ENCODE measurements at regions not wholly inside any gene's neighbourhood (a gene's known extent, or its start where the extent isn't known, plus 50 kb on each side); places are given as distances from the start of the nearest gene placed in this dataset.

DNA sequence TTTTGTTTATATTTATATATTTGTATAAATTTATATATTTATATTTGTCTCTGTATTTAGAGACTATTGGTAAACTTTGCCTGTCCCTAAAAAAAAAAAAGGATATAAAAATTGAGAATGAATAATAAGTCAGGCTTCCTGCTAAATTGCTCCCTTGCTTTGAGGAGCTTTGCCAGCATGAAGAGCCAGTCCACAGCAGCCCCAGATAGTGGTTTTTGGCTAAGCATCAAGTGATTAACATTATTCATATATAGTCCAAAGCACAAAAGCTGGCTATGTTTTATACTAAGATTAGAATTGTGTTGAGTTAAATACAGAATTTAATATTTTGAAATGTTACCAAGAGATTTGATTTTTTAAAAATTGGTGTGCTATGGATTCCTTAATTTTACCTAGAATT, 264.9 kb upstream of the FERD3L start:
- no peaks in the 10 kb centered on the region for H3K36me3 ChIP-seq (ENCODE audit: control insufficient read depth in 2 of 2, insufficient read depth in 2 of 2, low read length in 2 of 2)
- no peaks in the 10 kb centered on the region for H3K27me3 ChIP-seq (ENCODE audit: control insufficient read depth in 1 of 2, insufficient read depth in 2 of 2, low read length in 2 of 2)
- no peaks in the 10 kb centered on the region for H3K9me3 ChIP-seq (ENCODE audit: control insufficient read depth in 2 of 2, low read length in 2 of 2)
- no peaks in the 10 kb centered on the region for H3K4me1 ChIP-seq (ENCODE audit: control insufficient read depth, insufficient read depth, low read length)
- no peak overlapping the region for H3K4me3 ChIP-seq (ENCODE audit: low read length in 2 of 2)
- H3K27ac ChIP-seq (ENCODE audit: low read length), result no peak overlapping the region
- no peak overlapping the region for H3K9ac ChIP-seq (ENCODE audit: low read length in 2 of 2)

DNA sequence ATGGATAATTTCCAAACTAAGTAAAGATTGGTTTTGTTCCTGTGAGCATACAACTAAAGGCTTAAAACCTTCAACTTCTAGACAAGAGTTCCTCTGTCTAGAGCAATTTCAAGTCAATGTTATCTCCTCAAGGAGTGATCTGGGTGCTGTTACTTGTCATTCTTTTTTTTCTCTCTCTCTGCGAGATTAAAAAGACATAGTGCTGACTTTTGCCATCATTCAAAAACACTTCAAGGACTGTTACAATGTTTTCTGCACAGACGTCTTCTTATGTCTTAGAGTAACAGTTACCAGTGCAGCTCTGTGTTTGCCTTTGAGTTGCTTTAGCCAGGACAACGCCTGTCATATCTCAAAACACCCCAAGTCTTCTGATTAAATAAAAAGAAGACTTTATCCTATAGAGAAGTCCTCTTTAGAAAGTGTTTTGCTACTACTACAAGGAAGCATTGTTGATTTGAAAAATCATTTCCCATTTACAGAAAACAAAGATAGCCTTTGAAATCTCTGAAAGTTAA, 263.5 kb upstream of the FERD3L start:
- no peak overlapping the region for H3K27ac ChIP-seq (ENCODE audit: low read length)
- no peaks in the 10 kb centered on the region for H3K9me3 ChIP-seq (ENCODE audit: control insufficient read depth in 2 of 2, low read length in 2 of 2)
- H3K4me3 ChIP-seq (ENCODE audit: low read length in 2 of 2), result no peak overlapping the region
- no peaks in the 10 kb centered on the region for H3K4me1 ChIP-seq (ENCODE audit: control insufficient read depth, insufficient read depth, low read length)
- H3K27me3 ChIP-seq (ENCODE audit: control insufficient read depth in 1 of 2, insufficient read depth in 2 of 2, low read length in 2 of 2), result no peaks in the 10 kb centered on the region
- H3K36me3 ChIP-seq (ENCODE audit: control insufficient read depth in 2 of 2, insufficient read depth in 2 of 2, low read length in 2 of 2), result no peaks in the 10 kb centered on the region
- no peak overlapping the region for H3K9ac ChIP-seq (ENCODE audit: low read length in 2 of 2)

DNA sequence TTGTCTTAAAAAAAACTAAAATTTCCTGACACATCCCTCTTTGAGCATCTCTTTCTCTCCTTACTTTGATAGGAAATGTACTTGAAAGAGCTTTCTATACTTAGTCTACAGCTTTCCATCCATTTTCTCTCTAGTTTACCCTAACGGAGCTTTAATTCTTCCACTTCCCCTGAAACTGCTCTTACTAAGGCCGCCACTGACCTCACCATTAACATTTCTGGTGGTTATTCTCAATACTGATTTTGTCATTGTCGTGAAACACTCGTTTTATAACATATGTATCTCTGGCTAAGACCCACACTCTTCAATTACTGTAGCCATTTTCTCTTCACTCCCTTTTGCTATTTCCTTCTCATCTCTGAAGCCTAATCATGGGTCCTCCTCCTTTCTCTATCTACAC, 262.0 kb upstream of the FERD3L start:
- no peaks in the 10 kb centered on the region for H3K9me3 ChIP-seq (ENCODE audit: control insufficient read depth in 2 of 2, low read length in 2 of 2)
- H3K27ac ChIP-seq (ENCODE audit: low read length), result no peak overlapping the region
- no peaks in the 10 kb centered on the region for H3K27me3 ChIP-seq (ENCODE audit: control insufficient read depth in 1 of 2, insufficient read depth in 2 of 2, low read length in 2 of 2)
- H3K9ac ChIP-seq (ENCODE audit: low read length in 2 of 2), result no peak overlapping the region
- H3K4me3 ChIP-seq (ENCODE audit: low read length in 2 of 2), result no peak overlapping the region
- no peaks in the 10 kb centered on the region for H3K36me3 ChIP-seq (ENCODE audit: control insufficient read depth in 2 of 2, insufficient read depth in 2 of 2, low read length in 2 of 2)
- no peaks in the 10 kb centered on the region for H3K4me1 ChIP-seq (ENCODE audit: control insufficient read depth, insufficient read depth, low read length)

DNA sequence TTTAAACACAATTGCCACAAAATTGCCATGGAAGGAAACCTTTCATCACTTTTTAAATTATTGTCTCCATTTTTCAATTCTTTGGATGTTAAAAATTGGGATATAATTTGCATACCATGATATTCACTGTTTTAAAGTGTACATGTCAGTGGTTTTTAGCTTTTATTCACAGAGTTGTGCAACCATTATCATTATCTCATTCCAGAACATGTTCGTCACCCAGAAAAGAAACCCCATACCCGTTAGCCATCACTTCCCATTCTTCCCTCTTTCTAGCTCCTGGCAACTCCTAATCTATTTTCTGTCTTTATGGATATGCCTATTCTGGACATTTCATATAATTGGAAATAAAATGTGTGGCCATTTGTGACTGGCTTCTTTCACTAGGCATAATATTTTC, 260.3 kb upstream of the FERD3L start:
- Histone ChIP-seq H3K9me3 (ENCODE audit: control insufficient read depth in 2 of 2, low read length in 2 of 2) (no peaks in the 10 kb centered on the region), H3K4me1 (ENCODE audit: control insufficient read depth, insufficient read depth, low read length) (no peaks in the 10 kb centered on the region), H3K9ac (ENCODE audit: low read length in 2 of 2) (no peak overlapping the region), H3K27me3 (ENCODE audit: control insufficient read depth in 1 of 2, insufficient read depth in 2 of 2, low read length in 2 of 2) (no peaks in the 10 kb centered on the region), H3K27ac (ENCODE audit: low read length) (no peak overlapping the region), H3K4me3 (ENCODE audit: low read length in 2 of 2) (no peak overlapping the region), H3K36me3 (ENCODE audit: control insufficient read depth in 2 of 2, insufficient read depth in 2 of 2, low read length in 2 of 2) (no peaks in the 10 kb centered on the region)

DNA sequence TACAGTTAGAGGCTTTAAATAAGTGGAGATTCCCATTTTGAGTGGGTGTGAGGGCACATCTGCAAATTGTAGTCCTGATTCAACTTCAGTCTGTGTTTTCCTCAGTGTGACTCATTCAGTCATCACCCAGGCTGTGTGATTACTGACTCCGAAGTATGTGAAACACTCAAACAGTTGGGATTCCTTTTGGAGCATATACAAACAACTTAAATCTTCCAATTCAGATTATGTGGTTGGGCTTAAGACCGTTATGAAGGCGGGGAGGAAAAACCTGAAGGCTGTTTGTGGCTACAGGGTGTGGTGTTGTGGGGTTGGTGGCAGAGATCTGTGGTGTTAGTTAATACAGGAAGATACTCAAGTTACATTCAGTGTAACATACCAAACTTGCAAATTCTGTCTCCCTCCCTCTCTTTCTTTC, 259.7 kb upstream of the FERD3L start:
- Histone ChIP-seq H3K36me3 (ENCODE audit: control insufficient read depth in 2 of 2, insufficient read depth in 2 of 2, low read length in 2 of 2) (no peaks in the 10 kb centered on the region), H3K27ac (ENCODE audit: low read length) (no peak overlapping the region), H3K27me3 (ENCODE audit: control insufficient read depth in 1 of 2, insufficient read depth in 2 of 2, low read length in 2 of 2) (no peaks in the 10 kb centered on the region), H3K4me3 (ENCODE audit: low read length in 2 of 2) (no peak overlapping the region), H3K9ac (ENCODE audit: low read length in 2 of 2) (no peak overlapping the region), H3K4me1 (ENCODE audit: control insufficient read depth, insufficient read depth, low read length) (no peaks in the 10 kb centered on the region), H3K9me3 (ENCODE audit: control insufficient read depth in 2 of 2, low read length in 2 of 2) (no peaks in the 10 kb centered on the region)

DNA sequence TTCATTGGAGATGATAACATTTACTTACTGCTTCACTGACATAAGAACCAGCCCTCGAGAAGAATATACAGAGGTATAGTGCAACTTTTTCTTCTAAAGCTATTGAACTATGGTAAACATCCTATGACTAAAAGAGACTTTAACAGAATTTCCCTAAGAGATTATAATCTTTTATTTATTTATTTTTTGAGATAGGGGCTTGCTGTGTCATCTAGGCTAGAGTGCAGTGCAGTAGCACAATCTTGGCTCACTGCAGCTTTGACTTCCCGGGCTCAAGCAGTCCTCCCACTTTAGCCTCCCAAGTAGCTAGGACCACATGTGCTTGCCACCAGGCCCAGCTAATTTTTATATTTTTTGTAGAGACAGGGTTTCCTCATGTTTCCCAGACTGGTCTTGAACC, 258.5 kb upstream of the FERD3L start:
- H3K27me3 ChIP-seq (ENCODE audit: control insufficient read depth in 1 of 2, insufficient read depth in 2 of 2, low read length in 2 of 2), result no peaks in the 10 kb centered on the region
- no peaks in the 10 kb centered on the region for H3K36me3 ChIP-seq (ENCODE audit: control insufficient read depth in 2 of 2, insufficient read depth in 2 of 2, low read length in 2 of 2)
- no peak overlapping the region for H3K4me3 ChIP-seq (ENCODE audit: low read length in 2 of 2)

DNA sequence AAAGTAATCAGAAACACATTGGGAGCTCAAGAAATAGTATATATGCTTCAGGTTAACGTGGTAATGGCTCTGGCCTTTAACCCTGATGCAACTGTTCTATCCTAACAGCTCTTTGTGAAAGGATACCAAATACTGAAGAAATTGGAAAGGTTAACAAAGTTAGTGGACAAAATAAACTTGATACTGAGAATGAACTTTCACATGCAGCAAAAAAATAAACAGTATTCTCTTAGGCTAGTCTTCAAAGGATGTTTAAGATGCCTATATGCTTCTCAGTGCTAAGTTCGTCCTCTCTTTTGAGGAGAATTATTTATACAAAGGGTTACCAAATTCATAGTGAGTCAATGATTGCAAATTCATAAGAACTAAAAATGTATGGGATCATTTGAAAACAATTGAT, 256.2 kb upstream of the FERD3L start:
- no peak overlapping the region for H3K9ac ChIP-seq (ENCODE audit: low read length in 2 of 2)
- H3K36me3 ChIP-seq (ENCODE audit: control insufficient read depth in 2 of 2, insufficient read depth in 2 of 2, low read length in 2 of 2), result no peaks in the 10 kb centered on the region
- H3K27ac ChIP-seq (ENCODE audit: low read length), result no peak overlapping the region
- no peaks in the 10 kb centered on the region for H3K4me1 ChIP-seq (ENCODE audit: control insufficient read depth, insufficient read depth, low read length)
- no peaks in the 10 kb centered on the region for H3K9me3 ChIP-seq (ENCODE audit: control insufficient read depth in 2 of 2, low read length in 2 of 2)
- H3K4me3 ChIP-seq (ENCODE audit: low read length in 2 of 2), result no peak overlapping the region
- no peaks in the 10 kb centered on the region for H3K27me3 ChIP-seq (ENCODE audit: control insufficient read depth in 1 of 2, insufficient read depth in 2 of 2, low read length in 2 of 2)

More for the DNA sequence above, 258.5 kb upstream of the FERD3L start:
- H3K27ac ChIP-seq (ENCODE audit: low read length), result no peak overlapping the region
- no peaks in the 10 kb centered on the region for H3K4me1 ChIP-seq (ENCODE audit: control insufficient read depth, insufficient read depth, low read length)
- H3K9me3 ChIP-seq (ENCODE audit: control insufficient read depth in 2 of 2, low read length in 2 of 2), result no peaks in the 10 kb centered on the region
- H3K9ac ChIP-seq (ENCODE audit: low read length in 2 of 2), result no peak overlapping the region

DNA sequence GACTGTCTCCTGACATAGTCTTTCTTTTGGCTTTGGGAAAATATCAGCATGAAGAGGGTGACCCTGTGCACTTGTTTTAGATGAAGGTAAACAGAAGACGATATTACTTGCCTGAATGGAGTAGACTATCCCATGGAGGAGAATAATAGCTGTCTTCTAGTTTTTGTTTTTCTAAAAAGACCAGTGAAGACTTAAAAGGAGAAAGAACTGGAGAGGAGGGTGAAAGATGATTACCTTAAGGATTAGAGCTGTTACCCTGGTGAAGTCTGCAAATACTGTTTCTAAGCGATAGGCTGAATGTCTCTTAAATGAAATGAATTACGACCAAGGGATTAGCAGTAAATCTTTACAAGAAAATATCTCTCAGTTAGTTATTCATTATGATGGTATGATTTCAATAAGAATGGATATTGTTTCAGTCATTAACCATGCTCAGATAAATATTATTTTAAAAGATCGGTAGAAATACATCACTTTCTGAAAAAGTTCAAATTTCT, 255.6 kb upstream of the FERD3L start:
- Histone ChIP-seq H3K27ac (ENCODE audit: low read length) (no peak overlapping the region), H3K9ac (ENCODE audit: low read length in 2 of 2) (no peak overlapping the region), H3K4me3 (ENCODE audit: low read length in 2 of 2) (no peak overlapping the region), H3K36me3 (ENCODE audit: control insufficient read depth in 2 of 2, insufficient read depth in 2 of 2, low read length in 2 of 2) (no peaks in the 10 kb centered on the region), H3K4me1 (ENCODE audit: control insufficient read depth, insufficient read depth, low read length) (no peaks in the 10 kb centered on the region), H3K9me3 (ENCODE audit: control insufficient read depth in 2 of 2, low read length in 2 of 2) (no peaks in the 10 kb centered on the region), H3K27me3 (ENCODE audit: control insufficient read depth in 1 of 2, insufficient read depth in 2 of 2, low read length in 2 of 2) (no peaks in the 10 kb centered on the region)

DNA sequence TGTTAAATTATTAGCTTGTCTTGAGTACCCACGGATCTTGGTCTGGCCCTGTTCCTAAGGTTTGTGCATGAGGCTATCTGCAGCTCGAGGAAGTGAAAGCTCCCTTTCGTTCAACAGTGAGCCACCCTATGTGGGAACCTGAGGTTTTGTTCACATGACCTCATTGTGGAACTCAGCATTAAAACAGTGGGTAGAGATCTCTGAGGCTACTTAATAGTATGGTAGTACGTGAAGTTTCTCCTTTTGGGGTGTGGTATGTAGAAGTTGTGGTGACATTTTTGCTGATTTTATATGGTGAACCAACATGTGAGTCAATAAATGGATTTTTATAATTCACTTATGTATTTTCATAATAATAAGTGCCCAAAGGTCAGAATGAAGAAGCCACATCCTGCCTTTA, 252.7 kb upstream of the FERD3L start:
- H3K27me3 ChIP-seq (ENCODE audit: control insufficient read depth in 1 of 2, insufficient read depth in 2 of 2, low read length in 2 of 2), result no peaks in the 10 kb centered on the region
- no peaks in the 10 kb centered on the region for H3K4me1 ChIP-seq (ENCODE audit: control insufficient read depth, insufficient read depth, low read length)
- no peak overlapping the region for H3K27ac ChIP-seq (ENCODE audit: low read length)
- H3K4me3 ChIP-seq (ENCODE audit: low read length in 2 of 2), result no peak overlapping the region
- no peaks in the 10 kb centered on the region for H3K9me3 ChIP-seq (ENCODE audit: control insufficient read depth in 2 of 2, low read length in 2 of 2)
- H3K36me3 ChIP-seq (ENCODE audit: control insufficient read depth in 2 of 2, insufficient read depth in 2 of 2, low read length in 2 of 2), result no peaks in the 10 kb centered on the region
- H3K9ac ChIP-seq (ENCODE audit: low read length in 2 of 2), result no peak overlapping the region

DNA sequence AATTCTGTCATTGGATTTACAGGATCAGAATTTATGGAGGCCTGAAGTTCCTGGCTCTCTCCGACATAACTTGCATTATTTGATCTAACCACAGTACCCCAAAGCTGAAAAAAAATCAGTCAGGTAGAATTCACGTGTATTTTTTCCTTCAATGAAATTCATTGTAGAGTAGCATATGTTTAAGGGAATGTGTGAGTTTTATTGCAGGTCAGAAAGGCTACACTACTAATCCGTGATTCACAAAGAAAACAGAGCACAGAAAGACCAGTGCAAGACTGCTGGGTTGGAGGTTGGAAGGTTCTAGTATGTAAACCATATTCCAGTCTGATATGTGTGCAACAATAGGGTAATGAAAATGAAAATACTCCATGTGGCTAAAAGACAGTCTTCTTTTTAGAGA, 247.0 kb upstream of the FERD3L start:
- no peaks in the 10 kb centered on the region for H3K36me3 ChIP-seq (ENCODE audit: control insufficient read depth in 2 of 2, insufficient read depth in 2 of 2, low read length in 2 of 2)
- no peak overlapping the region for H3K4me3 ChIP-seq (ENCODE audit: low read length in 2 of 2)
- H3K4me1 ChIP-seq (ENCODE audit: control insufficient read depth, insufficient read depth, low read length), result no peaks in the 10 kb centered on the region
- H3K27me3 ChIP-seq (ENCODE audit: control insufficient read depth in 1 of 2, insufficient read depth in 2 of 2, low read length in 2 of 2), result no peaks in the 10 kb centered on the region
- no peak overlapping the region for H3K9ac ChIP-seq (ENCODE audit: low read length in 2 of 2)
- H3K27ac ChIP-seq (ENCODE audit: low read length), result no peak overlapping the region
- H3K9me3 ChIP-seq (ENCODE audit: control insufficient read depth in 2 of 2, low read length in 2 of 2), result no peaks in the 10 kb centered on the region

DNA sequence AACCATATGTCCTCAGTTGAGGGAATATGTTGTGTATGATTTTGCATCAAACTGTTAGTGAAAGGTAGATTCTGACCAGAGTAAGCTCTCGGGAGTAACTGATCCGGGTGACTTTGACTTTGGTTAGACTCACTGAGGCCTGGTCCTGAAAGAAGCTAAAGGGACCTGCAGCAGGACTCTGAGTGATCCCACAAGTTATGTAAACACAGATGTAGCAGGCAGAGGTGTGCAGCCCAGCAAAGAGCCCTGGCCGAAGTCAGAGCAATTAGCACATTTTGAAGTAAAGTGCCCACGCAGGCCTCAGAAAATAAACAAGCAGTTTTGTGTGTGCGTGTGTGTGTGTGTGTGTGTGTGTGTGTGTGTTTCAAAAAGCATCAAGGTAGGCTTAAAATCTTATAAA, 245.6 kb upstream of the FERD3L start:
- no peak overlapping the region for H3K4me3 ChIP-seq (ENCODE audit: low read length in 2 of 2)
- no peaks in the 10 kb centered on the region for H3K36me3 ChIP-seq (ENCODE audit: control insufficient read depth in 2 of 2, insufficient read depth in 2 of 2, low read length in 2 of 2)
- no peaks in the 10 kb centered on the region for H3K4me1 ChIP-seq (ENCODE audit: control insufficient read depth, insufficient read depth, low read length)
- no peaks in the 10 kb centered on the region for H3K9me3 ChIP-seq (ENCODE audit: control insufficient read depth in 2 of 2, low read length in 2 of 2)
- H3K27me3 ChIP-seq (ENCODE audit: control insufficient read depth in 1 of 2, insufficient read depth in 2 of 2, low read length in 2 of 2), result no peaks in the 10 kb centered on the region
- no peak overlapping the region for H3K27ac ChIP-seq (ENCODE audit: low read length)
- no peak overlapping the region for H3K9ac ChIP-seq (ENCODE audit: low read length in 2 of 2)
